GM21447 (cell line): ENCODE measurements at regions not wholly inside any gene's neighbourhood (a gene's known extent, or its start where the extent isn't known, plus 50 kb on each side); places are given as distances from the start of the nearest gene placed in this dataset.
"Not testable (repeated sequence)": the region's sequence is repeated elsewhere in the genome, so short reads cannot be mapped to it uniquely, and the experiment has no call there.

Experiments
- ATAC-seq: cut with Tn5 transposase; IDR thresholded peaks from one replicate; pipeline ENCODE4 v1.9.1; 2021; ENCODE audit not compliant: unreplicated experiment

DNA sequence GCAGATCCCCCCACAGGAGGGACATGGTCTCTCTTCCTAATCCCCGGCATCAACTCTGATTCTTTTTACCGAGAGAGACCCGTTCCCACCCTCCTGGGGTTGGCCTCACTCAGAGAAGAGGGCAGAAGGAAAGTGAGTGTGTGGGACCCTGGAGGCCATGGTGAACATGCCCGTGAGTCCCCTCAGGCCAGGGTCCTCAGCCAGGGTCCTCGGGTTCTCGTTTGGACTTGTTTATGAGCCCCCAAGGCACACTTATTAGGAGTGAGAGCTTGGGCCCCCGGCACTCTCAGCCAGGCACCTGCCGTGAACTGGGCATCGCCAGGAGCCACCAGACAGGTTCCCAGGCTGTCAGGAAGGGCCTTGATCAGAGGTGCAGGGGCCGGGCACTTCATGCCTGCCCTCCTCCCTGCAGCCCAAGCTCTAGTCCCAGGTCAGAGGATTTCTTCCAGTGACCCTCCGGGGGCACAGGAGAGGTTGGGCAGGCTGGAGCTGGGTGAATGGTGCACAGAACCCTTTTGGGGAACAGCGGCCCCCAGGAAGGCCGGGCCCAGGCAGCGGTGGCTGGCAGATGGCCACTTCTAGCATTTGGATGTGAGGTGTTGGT lies 122.6 kb downstream of the CRYAA start:
- ATAC-seq = no peak

DNA sequence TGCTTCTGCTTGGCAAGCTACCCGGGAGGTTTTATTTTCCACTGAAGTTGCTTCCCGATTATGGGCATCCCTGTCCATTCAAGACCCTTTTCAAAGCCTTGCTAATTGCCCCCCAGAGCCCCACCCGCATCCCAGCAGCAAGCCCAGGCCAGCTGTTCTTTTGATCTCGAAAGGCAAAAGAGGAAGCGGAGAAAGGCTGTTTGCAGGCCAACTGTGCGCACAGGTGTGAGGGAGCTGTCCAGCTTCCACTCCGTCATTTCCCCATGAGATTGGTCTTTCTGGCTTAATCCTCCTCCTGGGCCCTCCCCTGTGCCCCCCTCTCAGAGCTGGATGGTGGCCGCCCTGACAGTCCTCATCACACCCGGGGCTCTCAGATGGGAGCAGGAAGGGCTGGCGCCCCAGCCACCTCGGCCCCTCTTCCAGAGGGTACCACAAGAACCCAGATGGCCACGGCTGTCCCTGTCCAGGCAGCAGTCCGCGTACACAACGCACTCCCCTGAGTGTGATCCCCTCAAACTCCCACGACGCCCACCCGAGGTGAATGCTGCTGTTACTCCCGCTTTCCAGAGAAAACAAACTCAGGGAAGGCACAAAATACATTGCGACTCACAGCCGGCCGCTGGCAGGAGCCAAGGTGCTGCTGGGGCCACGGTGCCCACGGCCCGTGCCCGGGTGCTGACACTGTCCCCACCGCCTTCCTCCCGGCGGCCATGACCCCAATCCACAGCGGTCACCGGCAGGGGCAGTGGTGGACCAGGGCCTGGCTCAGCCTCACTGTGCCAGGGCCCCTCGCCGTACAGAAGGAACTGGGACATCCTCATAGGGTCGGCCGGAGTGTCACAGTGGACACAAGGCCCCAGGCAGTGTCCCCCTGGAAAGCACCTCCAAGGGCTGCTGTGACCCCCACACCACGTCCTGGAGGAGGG lies 121.9 kb downstream of the CRYAA start:
- ATAC-seq = no peak

GRCh38 chr21:43289966-43290365 lies 121.2 kb downstream of the CRYAA start:
- ATAC-seq = no peak

GRCh38 chr21:43289442-43289841 lies 120.6 kb downstream of the CRYAA start:
- no peak for ATAC-seq

- ATAC-seq = no peak
Measured at GRCh38 chr21:43287795-43288755, 119.3 kb downstream of the CRYAA start.

DNA sequence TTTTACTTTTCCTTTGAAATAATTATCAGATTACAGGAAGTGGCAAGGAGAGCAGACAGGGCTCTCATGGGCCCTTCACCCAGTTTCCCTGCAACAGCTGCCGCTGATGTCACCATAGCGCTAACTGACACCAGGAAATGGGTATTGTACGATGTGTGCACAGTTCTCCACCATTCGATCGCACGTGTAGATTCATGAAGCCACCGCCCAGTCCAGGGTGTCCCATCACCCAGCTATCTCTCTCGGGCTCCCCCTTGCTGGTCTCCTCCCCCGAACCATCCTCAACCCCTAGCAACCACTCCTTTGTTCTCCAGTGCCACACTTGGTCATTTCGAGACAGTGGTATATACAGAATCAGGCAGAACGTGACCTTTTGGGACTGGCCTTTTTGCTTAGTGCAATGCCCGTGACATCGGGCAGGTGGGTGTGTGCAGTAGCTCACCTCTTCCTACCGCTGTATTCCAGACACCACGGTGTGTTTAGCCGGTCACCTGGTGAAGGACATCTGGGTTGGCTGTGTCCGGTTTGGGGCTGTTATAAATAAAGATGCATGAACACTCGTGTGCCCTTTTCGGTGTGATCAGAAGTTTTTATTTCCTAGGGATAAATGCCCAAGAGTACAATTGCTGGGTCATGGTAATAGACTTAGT lies 118.4 kb downstream of the CRYAA start:
- no peak for ATAC-seq

GRCh38 chr21:43286196-43286595 lies 117.4 kb downstream of the CRYAA start:
- no peak for ATAC-seq

- no peak for ATAC-seq
Measured at GRCh38 chr21:43284700-43285099, 115.9 kb downstream of the CRYAA start.

- ATAC-seq = no peak
Measured at GRCh38 chr21:43284238-43284637, 115.4 kb downstream of the CRYAA start.

DNA sequence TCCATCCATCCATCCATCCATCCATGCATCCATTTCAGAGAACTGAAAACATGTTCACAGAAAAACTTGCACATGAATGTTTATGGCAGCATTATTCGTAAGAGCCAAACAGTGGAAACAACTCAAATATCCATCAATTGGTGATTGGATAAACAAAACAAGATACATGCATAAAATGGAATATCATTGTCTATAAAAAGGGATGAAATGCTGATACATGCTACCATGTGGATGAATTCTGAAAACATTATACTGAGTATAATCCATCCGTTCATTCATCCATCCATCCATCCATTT lies 115.1 kb downstream of the CRYAA start:
- ATAC-seq = not testable (repeated sequence)

GRCh38 chr21:43283136-43283924 lies 114.5 kb downstream of the CRYAA start:
- no peak for ATAC-seq

DNA sequence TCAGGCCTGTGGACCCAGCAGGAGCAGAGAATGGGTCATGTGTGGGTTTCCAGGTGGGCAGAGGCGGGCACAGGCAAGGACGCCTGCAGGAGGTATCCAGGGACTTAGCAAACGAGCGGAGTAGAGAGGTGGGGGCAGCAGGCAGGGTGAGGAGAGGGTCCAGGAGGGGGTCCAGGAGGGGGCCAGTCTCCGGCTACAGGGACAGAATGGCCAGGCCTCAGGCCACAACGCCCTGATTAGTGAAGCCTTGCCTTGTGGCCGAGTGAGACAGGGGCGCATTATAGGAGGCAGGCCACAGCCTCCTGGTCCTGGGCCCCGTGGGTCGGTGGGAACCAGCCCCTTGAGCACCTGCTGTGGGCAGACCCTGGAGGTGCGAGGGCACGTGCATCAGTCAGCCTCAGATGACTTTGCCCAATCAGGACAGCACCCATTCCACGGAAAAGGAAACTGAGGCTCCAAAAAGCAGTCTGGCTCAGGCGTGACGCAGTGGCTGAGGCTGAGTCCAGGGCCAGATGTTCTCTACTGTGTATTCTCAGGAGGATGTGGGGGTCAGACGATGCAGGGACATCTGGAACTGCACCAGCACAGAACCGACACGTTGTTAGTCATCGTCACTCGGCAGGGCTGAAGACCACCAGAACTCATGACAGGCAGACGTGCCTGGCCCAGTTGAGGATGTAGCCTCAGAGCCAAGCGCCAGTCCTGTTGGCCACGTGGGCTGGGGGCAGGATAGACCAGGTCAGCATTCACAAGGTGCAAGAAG lies 113.7 kb downstream of the CRYAA start:
- no peak for ATAC-seq

GRCh38 chr21:43281661-43282357 lies 113.0 kb downstream of the CRYAA start:
- ATAC-seq = no peak

DNA sequence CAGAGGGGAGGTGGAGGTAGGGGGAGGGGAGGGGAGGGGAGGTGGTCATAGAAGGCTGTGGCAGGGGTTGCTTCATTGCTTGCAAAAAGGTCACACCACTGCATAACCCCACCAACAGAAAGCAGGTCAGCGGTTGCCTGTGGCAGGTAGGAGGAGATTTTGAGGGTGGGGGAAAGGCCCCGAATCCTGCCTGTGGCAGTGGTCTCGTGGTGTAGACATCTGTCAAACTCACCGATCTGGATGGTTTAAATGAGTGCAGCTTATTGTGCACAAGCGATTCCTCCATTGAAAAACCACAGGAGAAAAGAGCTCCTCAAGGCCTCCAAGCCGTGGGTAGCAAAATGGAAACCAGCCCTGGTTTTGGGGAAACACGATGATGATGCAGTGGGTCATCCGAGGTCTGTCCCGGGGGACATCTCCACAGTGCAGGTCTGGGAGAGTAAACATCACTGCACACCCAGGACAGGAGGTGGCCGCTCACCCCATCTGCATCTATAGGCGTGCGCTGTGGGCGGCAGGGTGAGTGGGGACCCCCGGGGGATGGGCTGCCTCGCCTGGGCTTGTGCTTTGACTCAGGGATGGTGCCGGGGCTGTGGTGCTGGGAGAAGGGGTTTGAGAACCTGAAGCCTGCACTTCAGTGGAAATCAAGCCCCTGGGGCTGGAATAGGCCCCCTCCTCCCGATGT lies 112.3 kb downstream of the CRYAA start:
- ATAC-seq = no peak

GRCh38 chr21:43279578-43279894 lies 110.7 kb downstream of the CRYAA start:
- ATAC-seq = no peak

DNA sequence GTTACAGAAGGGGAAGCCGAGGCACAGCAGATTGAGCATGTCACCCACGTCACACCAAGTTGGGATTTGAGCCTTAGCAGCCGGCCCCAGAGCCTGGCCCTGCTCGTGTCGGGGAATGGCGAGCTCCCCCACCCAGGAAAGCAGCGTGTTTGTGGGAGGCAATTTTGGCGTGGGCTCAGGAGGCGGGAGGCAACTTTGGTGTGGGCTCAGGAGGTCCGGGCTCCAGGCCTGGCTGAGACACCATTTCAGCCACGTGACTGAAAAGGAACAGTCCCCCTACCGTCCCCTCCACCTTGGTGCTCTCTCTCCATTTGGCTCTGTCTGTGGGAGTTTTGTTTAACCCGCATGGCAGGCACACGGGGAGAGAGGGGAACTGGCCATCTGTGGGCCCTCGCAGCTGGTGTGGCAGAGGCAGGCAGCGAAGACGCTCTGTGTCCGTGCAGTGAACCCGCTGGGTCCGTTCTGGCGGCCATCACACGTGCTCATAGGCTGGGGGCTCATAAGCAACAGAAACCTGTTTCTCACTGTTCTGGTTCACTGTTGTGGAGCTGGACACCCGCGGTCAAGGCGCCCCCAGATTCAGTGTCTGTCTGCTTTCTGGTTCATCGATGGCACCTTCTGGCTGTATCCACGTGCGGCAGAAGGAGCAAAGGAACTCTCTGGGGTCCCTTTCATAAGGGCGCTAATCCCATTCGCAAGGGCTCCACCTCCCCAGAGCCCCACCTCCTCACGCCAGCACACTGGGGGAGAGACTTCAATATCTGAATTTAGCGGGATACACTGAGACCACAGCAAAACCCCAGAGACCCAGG lies 110.2 kb downstream of the CRYAA start:
- no peak for ATAC-seq

GRCh38 chr21:43278359-43278758 lies 109.6 kb downstream of the CRYAA start:
- ATAC-seq = no peak
